ENCODE measurements at regions not wholly inside any gene's neighbourhood (a gene's known extent, or its start where the extent isn't known, plus 50 kb on each side); places are given as distances from the start of the nearest gene placed in this dataset.

DNA sequence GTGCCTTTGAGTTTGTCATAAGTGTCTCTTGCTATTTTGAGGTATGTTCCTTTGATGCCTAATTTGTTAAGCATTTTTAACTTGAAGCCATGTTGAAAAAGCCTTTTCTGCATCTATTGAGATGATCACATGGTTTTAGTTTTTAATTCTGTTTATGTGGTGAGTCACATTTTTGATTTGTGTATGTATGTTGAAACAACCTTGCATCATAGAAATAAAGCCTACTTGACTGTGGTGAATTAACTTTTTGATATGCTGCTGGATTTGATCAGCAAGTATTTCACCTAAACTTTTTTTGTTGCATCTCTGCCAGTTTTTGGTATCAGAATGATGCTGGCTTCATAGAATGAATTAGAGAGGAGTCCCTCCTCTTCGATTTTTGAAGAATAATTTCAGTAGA lies 469.7 kb downstream of the CDH2 start:
- Histone ChIP-seq H3K27ac (ENCODE audit: low read length) (no peak overlapping the region), H3K27me3 (ENCODE audit: control insufficient read depth, insufficient read depth, low read length) (no peaks in the 10 kb centered on the region), H3K9me3 (ENCODE audit: control insufficient read depth, low read depth, low read length) (no peaks in the 10 kb centered on the region), H3K36me3 (ENCODE audit: control insufficient read depth, insufficient read depth, low read length) (no peaks in the 10 kb centered on the region), H3K4me3 (ENCODE audit: low read length) (no peak overlapping the region), H3K4me1 (ENCODE audit: control insufficient read depth, insufficient read depth, low read length) (no peaks in the 10 kb centered on the region)
- WGBS (ENCODE audit: insufficient coverage, low lambda C conversion rate) = no CpG with 5 or more reads among the region's 1 CpG
- DNase-seq = no peak

DNA sequence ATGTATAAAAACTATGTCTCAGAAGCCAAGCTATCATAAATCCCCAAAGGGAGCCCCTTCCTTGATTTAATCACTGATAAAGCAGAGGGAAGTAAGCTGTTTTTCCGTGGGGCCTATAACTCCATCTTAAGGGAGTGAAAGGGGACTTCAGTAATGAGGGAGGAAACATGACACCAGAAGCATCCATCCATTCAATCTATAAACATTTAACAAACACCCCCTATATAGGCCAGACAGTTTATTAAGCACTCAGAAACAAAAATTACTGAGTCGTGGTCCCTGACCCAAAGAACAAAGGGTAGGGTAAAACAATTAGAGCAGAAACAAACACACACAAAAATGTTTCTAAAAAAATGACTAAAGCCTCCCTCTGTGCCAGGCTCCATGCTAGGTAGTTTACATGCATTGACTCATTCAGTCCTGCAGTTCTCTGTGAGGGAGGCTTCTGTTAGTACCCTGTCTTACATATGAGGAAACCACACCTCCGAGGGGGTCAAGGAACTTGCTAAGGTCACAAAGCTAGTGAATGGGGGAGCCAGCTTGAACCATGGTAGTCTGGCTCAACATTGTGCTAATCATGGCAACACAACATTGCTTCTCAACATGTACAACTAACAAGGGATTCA lies 472.1 kb downstream of the CDH2 start:
- WGBS (ENCODE audit: insufficient coverage, low lambda C conversion rate) = 80% methylated on average over 1 of the region's 3 CpGs
- no peaks in the 10 kb centered on the region for H3K27me3 ChIP-seq (ENCODE audit: control insufficient read depth, insufficient read depth, low read length)
- no peak overlapping the region for H3K4me3 ChIP-seq (ENCODE audit: low read length)
- no peaks in the 10 kb centered on the region for H3K9me3 ChIP-seq (ENCODE audit: control insufficient read depth, low read depth, low read length)
- DNase-seq = no peak
- no peak overlapping the region for H3K27ac ChIP-seq (ENCODE audit: low read length)
- no peaks in the 10 kb centered on the region for H3K36me3 ChIP-seq (ENCODE audit: control insufficient read depth, insufficient read depth, low read length)
- no peaks in the 10 kb centered on the region for H3K4me1 ChIP-seq (ENCODE audit: control insufficient read depth, insufficient read depth, low read length)

DNA sequence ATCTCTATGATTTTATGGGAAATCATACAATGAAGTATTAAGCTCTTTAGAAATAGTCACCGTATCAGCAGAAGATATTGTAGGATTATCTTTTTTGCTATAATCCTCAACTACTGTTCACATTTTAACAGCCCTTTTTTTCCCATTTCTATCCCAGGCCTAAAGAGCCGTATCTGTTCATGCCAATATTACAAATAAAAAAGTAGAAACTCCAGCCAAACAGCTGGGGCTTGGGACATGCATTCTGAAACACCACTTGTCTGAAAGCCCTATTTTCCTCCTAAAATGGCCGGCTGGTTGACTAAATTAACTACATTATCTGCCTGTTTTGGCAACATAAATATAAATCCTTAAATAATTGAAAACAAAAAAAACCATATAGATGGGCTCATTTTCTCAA lies 477.8 kb downstream of the CDH2 start:
- WGBS (ENCODE audit: insufficient coverage, low lambda C conversion rate) = 95% methylated on average over 2 of the region's 3 CpGs
- Histone ChIP-seq H3K4me3 (ENCODE audit: low read length) (no peak overlapping the region), H3K36me3 (ENCODE audit: control insufficient read depth, insufficient read depth, low read length) (no peaks in the 10 kb centered on the region), H3K9me3 (ENCODE audit: control insufficient read depth, low read depth, low read length) (no peaks in the 10 kb centered on the region), H3K27ac (ENCODE audit: low read length) (no peak overlapping the region), H3K27me3 (ENCODE audit: control insufficient read depth, insufficient read depth, low read length) (no peaks in the 10 kb centered on the region), H3K4me1 (ENCODE audit: control insufficient read depth, insufficient read depth, low read length) (no peaks in the 10 kb centered on the region)
- no peak for DNase-seq

DNA sequence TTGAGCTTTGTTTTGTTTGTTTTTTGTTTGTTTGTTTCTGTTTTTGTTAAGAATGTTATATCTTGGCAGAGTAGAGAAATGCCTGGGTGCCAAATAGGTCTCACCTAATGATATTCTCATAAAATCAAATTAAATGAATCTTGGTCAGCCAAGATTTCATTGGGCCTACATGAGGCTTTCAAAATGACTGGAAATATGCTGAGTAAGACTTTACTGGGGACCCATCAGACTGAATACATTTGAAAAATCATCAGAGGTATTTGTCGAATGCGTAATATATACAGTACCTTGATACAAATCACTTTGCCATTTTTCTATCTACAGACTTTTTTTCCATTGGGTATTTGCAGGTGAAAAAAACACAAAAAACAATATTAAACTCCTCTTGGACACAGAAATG lies 480.8 kb downstream of the CDH2 start:
- Histone ChIP-seq H3K36me3 (ENCODE audit: control insufficient read depth, insufficient read depth, low read length) (no peaks in the 10 kb centered on the region), H3K27me3 (ENCODE audit: control insufficient read depth, insufficient read depth, low read length) (no peaks in the 10 kb centered on the region), H3K4me1 (ENCODE audit: control insufficient read depth, insufficient read depth, low read length) (no peaks in the 10 kb centered on the region), H3K27ac (ENCODE audit: low read length) (no peak overlapping the region), H3K4me3 (ENCODE audit: low read length) (no peak overlapping the region), H3K9me3 (ENCODE audit: control insufficient read depth, low read depth, low read length) (no peaks in the 10 kb centered on the region)
- WGBS (ENCODE audit: insufficient coverage, low lambda C conversion rate) = 100% methylated on average over 1 of the region's 2 CpGs
- DNase-seq = no peak

DNA sequence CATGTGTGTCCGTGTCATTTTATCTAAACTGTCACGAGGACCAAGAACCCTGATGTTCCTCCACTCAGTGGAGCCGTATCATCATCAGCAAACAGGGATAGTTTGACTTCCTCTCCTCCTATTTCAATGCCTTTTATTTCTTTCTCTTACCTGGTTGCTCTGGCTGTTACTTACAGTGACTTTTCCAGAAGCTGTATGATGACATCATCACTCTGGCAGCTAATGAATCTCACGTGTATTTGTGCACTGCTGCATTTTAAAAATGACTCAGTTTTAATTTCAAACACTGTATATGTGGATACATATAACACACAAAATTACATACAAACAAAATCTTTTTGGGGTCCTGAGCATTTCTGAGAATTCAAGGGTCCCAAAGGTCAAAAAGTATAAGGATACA lies 481.4 kb downstream of the CDH2 start:
- WGBS (ENCODE audit: insufficient coverage, low lambda C conversion rate) = 100% methylated on average over 2 of the region's 4 CpGs
- Histone ChIP-seq H3K4me1 (ENCODE audit: control insufficient read depth, insufficient read depth, low read length) (no peaks in the 10 kb centered on the region), H3K36me3 (ENCODE audit: control insufficient read depth, insufficient read depth, low read length) (no peaks in the 10 kb centered on the region), H3K9me3 (ENCODE audit: control insufficient read depth, low read depth, low read length) (no peaks in the 10 kb centered on the region), H3K27me3 (ENCODE audit: control insufficient read depth, insufficient read depth, low read length) (no peaks in the 10 kb centered on the region), H3K27ac (ENCODE audit: low read length) (no peak overlapping the region), H3K4me3 (ENCODE audit: low read length) (no peak overlapping the region)
- DNase-seq = no peak

DNA sequence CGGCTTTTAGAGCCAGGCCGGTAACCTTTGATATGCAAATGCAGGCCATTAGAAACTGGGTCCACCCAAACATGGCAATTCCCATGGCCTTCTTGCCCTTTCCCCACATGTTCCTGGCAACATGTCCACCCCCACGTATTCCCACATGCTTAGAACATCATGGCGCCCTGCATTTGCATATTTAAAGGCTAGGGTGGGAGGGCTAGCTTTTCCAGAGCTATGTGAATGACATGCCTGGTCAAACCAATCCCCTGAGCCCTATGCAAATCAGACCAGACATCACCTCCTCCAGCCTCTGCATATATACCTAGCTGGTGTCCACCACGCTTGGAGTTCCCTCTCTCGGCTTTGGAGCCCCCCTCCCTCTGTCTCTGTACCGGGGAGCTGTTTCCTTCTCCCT lies 481.9 kb downstream of the CDH2 start:
- DNase-seq = no peak
- no peaks in the 10 kb centered on the region for H3K36me3 ChIP-seq (ENCODE audit: control insufficient read depth, insufficient read depth, low read length)
- 100% methylated on average over 3 of the region's 7 CpGs for WGBS (ENCODE audit: insufficient coverage, low lambda C conversion rate)
- H3K9me3 ChIP-seq (ENCODE audit: control insufficient read depth, low read depth, low read length) = no peaks in the 10 kb centered on the region
- no peak overlapping the region for H3K27ac ChIP-seq (ENCODE audit: low read length)
- H3K4me1 ChIP-seq (ENCODE audit: control insufficient read depth, insufficient read depth, low read length) = no peaks in the 10 kb centered on the region
- no peaks in the 10 kb centered on the region for H3K27me3 ChIP-seq (ENCODE audit: control insufficient read depth, insufficient read depth, low read length)
- no peak overlapping the region for H3K4me3 ChIP-seq (ENCODE audit: low read length)

DNA sequence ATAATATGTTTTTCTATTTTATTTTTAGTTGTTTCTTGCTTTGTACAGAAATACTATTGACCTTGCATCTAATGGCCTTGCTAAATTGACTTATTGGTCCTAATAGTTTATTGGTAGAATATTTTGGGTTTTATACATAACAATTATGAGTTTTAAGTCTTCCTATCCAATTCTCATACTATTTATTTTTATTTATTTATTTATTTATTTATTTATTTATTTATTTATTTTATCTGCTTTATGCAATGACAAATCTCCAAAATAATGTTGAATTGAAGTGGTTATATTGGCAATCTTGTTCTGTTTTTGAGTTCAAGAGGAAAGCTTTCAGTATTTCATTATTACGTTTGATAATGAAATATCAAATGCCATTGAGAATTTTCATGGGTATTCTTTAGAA lies 488.3 kb downstream of the CDH2 start:
- H3K4me3 ChIP-seq (ENCODE audit: low read length) = no peak overlapping the region
- WGBS (ENCODE audit: insufficient coverage, low lambda C conversion rate) = no CpG with 5 or more reads among the region's 1 CpG
- no peaks in the 10 kb centered on the region for H3K27me3 ChIP-seq (ENCODE audit: control insufficient read depth, insufficient read depth, low read length)

DNA sequence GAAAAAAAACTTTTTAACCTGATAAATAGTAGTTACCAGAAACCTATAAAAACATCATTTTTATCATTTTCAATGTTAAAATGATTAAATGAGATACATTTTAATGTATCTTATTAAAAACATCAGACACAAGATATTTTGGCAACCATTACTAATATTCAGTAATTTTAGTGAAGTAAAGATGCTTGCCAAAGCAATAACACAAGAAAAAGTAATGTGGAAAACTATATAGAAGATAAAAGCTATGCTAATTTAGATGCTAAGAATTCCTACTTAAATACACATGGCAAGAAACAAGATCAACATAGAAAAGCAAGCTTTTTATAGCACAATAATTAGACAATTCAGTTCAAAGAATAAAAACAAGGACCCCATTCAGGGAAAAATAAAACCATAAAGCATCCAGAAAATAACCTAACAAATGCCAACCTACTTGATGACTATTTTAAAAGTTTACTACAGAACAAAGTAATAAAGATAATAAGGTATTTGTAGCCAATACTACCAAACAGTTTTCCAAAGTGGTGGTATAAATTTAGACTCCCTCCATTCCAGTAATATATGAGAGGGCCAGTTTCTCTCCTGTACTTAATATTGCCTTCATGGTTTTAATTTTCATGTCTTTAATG lies 489.5 kb downstream of the CDH2 start:
- Histone ChIP-seq H3K9me3 (ENCODE audit: control insufficient read depth, low read depth, low read length) (no peaks in the 10 kb centered on the region), H3K27ac (ENCODE audit: low read length) (no peak overlapping the region), H3K4me3 (ENCODE audit: low read length) (no peak overlapping the region), H3K36me3 (ENCODE audit: control insufficient read depth, insufficient read depth, low read length) (no peaks in the 10 kb centered on the region), H3K27me3 (ENCODE audit: control insufficient read depth, insufficient read depth, low read length) (no peaks in the 10 kb centered on the region), H3K4me1 (ENCODE audit: control insufficient read depth, insufficient read depth, low read length) (no peaks in the 10 kb centered on the region)
- DNase-seq = no peak

More for the DNA sequence above, 488.3 kb downstream of the CDH2 start:
- Histone ChIP-seq H3K9me3 (ENCODE audit: control insufficient read depth, low read depth, low read length) (no peaks in the 10 kb centered on the region), H3K36me3 (ENCODE audit: control insufficient read depth, insufficient read depth, low read length) (no peaks in the 10 kb centered on the region), H3K27ac (ENCODE audit: low read length) (no peak overlapping the region), H3K4me1 (ENCODE audit: control insufficient read depth, insufficient read depth, low read length) (no peaks in the 10 kb centered on the region)
- DNase-seq = no peak

DNA sequence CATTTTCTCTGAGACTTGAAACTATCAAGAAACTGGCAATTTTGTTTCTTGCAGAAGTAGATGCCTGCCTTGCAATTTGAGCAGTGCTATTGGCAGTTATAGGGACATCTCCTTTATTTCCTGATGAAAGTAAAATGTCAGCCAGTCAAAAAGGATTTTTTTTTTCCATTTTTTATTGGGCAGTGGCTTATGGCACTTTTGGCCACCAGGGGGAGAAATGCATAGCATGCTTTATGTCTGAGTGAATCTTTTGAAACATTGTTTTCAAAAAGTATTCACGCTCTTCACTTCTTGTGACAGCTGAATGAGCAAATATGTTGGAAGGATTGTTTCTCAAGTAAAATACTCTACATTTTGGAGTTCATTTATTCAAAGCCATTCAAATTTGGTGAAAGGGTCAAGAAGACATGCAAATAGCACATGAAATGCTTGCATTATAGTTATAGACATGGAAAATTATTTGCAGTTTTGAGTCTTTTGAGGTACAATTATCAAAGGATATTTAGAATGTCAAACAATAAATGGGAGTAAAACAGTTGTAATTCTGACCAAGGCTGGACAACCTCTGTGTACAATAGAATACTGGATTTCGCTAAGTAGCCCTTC lies 491.0 kb downstream of the CDH2 start:
- peak; percentile 5 to 22 for DNase-seq
- H3K27ac ChIP-seq (ENCODE audit: low read length) = no peak overlapping the region
- no peak overlapping the region for H3K4me3 ChIP-seq (ENCODE audit: low read length)
- H3K4me1 ChIP-seq (ENCODE audit: control insufficient read depth, insufficient read depth, low read length) = no peaks in the 10 kb centered on the region
- 90% methylated on average over 2 of the region's 2 CpGs for WGBS (ENCODE audit: insufficient coverage, low lambda C conversion rate)
- no peaks in the 10 kb centered on the region for H3K27me3 ChIP-seq (ENCODE audit: control insufficient read depth, insufficient read depth, low read length)
- H3K36me3 ChIP-seq (ENCODE audit: control insufficient read depth, insufficient read depth, low read length) = no peaks in the 10 kb centered on the region
- H3K9me3 ChIP-seq (ENCODE audit: control insufficient read depth, low read depth, low read length) = no peaks in the 10 kb centered on the region

DNA sequence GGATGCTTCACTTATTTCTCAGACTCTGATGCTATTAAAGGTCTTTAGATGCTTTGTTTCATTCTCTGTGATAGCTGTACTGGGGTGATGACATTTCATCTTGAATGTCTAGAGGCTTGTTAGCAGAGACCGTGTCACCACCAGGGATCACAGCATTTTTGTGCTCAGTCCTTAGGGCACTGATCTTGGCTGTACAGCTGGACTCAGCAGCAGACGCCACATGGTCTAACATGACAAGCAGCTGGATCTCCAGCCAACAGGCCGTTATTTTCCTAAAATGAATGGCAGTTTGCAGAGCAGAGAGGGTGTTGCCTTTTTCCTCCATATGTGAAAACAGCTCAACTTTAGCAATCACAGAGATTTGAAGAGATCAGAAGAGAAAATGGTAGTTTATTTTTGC lies 491.8 kb downstream of the CDH2 start:
- no CpG with 5 or more reads among the region's 3 CpGs for WGBS (ENCODE audit: insufficient coverage, low lambda C conversion rate)
- Histone ChIP-seq H3K36me3 (ENCODE audit: control insufficient read depth, insufficient read depth, low read length) (no peaks in the 10 kb centered on the region), H3K4me1 (ENCODE audit: control insufficient read depth, insufficient read depth, low read length) (no peaks in the 10 kb centered on the region), H3K27me3 (ENCODE audit: control insufficient read depth, insufficient read depth, low read length) (no peaks in the 10 kb centered on the region), H3K27ac (ENCODE audit: low read length) (no peak overlapping the region), H3K9me3 (ENCODE audit: control insufficient read depth, low read depth, low read length) (no peaks in the 10 kb centered on the region), H3K4me3 (ENCODE audit: low read length) (no peak overlapping the region)
- DNase-seq = no peak

DNA sequence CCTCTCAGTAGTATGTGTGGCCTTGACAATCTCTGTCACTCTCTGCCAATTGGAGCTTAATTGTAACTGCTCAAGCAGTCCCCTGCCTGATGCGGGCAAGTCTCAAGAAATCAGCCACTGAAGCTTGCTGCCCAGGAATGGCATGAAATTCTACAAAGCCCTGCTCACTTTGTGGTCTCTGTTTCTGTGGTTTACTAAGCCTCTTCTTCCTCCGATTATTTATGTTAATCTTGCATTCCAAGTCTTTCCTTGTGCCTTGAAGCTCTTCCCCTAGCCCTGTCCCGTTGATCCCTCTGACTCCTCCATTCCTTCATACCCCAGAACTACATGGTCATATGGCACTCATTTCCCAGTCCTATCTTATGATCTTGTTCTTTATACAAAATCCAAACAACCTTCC lies 489.3 kb upstream of the CHST9 start:
- Histone ChIP-seq H3K27me3 (ENCODE audit: control insufficient read depth, insufficient read depth, low read length) (no peaks in the 10 kb centered on the region), H3K4me1 (ENCODE audit: control insufficient read depth, insufficient read depth, low read length) (no peaks in the 10 kb centered on the region), H3K36me3 (ENCODE audit: control insufficient read depth, insufficient read depth, low read length) (no peaks in the 10 kb centered on the region), H3K9me3 (ENCODE audit: control insufficient read depth, low read depth, low read length) (peaks cover 7% of the 10 kb centered on the region), H3K27ac (ENCODE audit: low read length) (no peak overlapping the region), H3K4me3 (ENCODE audit: low read length) (no peak overlapping the region)
- WGBS (ENCODE audit: insufficient coverage, low lambda C conversion rate) = 86% methylated on average over 3 of the region's 3 CpGs
- DNase-seq = no peak
